Smooth muscle cell (in vitro differentiated cells): ENCODE measurements at regions not wholly inside any gene's neighbourhood (a gene's known extent, or its start where the extent isn't known, plus 50 kb on each side); places are given as distances from the start of the nearest gene placed in this dataset.
"Not testable (repeated sequence)": the region's sequence is repeated elsewhere in the genome, so short reads cannot be mapped to it uniquely, and the experiment has no call there.

Experiments
- DNase-seq: peaks from one replicate; lab custom pipeline; 2025; ENCODE audit not compliant: unreplicated experiment; lab: John Stamatoyannopoulos, UW
- H2AFZ ChIP-seq: fragments of 200-600 bp; sonication (generic); 2 replicates; pipeline ENCODE4 v1.6.0; 2016; ENCODE audit warnings: antibody characterized with exemption, low read depth, mild to moderate bottlenecking
- H3F3A ChIP-seq: fragments of 200-600 bp; sonication (generic); 2 replicates; pipeline ENCODE4 v1.6.0; 2017; ENCODE audit warnings: antibody characterized with exemption, low read depth
- H3K27ac ChIP-seq: fragments of 200-600 bp; sonication (generic); 2 replicates; pipeline ENCODE4 v1.5.1; 2016; ENCODE audit warnings: low read depth, mild to moderate bottlenecking
- H3K27me3 ChIP-seq: fragments of 200-600 bp; sonication (generic); 2 replicates; pipeline ENCODE4 v1.6.1; 2016; ENCODE audit warnings: low read depth, mild to moderate bottlenecking
- H3K36me3 ChIP-seq: fragments of 200-600 bp; sonication (generic); 2 replicates; pipeline ENCODE4 v1.5.1; 2016; ENCODE audit warnings: low read depth
- H3K4me1 ChIP-seq: fragments of 200-600 bp; sonication (generic); 2 replicates; pipeline ENCODE4 v1.5.1; 2016; ENCODE audit warnings: low read depth
- H3K4me2 ChIP-seq: fragments of 200-600 bp; sonication (generic); 2 replicates; pipeline ENCODE4 v1.6.0; 2016; ENCODE audit warnings: mild to moderate bottlenecking
- H3K4me3 ChIP-seq: fragments of 200-600 bp; sonication (generic); 2 replicates; pipeline ENCODE4 v1.5.1; 2016; ENCODE audit warnings: mild to moderate bottlenecking
- H3K79me2 ChIP-seq: fragments of 200-600 bp; sonication (generic); 2 replicates; pipeline ENCODE4 v1.6.0; 2016; ENCODE audit warnings: low read depth, mild to moderate bottlenecking
- H3K9ac ChIP-seq: fragments of 200-600 bp; sonication (generic); 2 replicates; pipeline ENCODE4 v1.6.0; 2016; ENCODE audit warnings: low read depth
- H3K9me3 ChIP-seq: fragments of 200-600 bp; sonication (generic); replicated peaks from 2 replicates; pipeline ENCODE4 v1.5.1; 2016; ENCODE audit warnings: low read depth
- H4K20me1 ChIP-seq: fragments of 200-600 bp; sonication (generic); 2 replicates; pipeline ENCODE4 v1.6.0; 2016; ENCODE audit warnings: low read depth
- WGBS: methylation state at CpG from one replicate; pipeline ENCODE4 v1.1.7; 2016; ENCODE audit warnings: low lambda C conversion rate; 5-methylcytosine and 5-hydroxymethylcytosine counted together
- TF ChIP-seq, protein P1 (sequence below): fragments of 200-600 bp; sonication (generic); IDR thresholded peaks from 2 replicates; pipeline ENCODE4 v1.5.1; 2017; ENCODE audit warnings: borderline replicate concordance, mild to moderate bottlenecking, antibody characterized with exemption; ENCODE audit not compliant: insufficient read depth, poor library complexity, severe bottlenecking

DNA sequence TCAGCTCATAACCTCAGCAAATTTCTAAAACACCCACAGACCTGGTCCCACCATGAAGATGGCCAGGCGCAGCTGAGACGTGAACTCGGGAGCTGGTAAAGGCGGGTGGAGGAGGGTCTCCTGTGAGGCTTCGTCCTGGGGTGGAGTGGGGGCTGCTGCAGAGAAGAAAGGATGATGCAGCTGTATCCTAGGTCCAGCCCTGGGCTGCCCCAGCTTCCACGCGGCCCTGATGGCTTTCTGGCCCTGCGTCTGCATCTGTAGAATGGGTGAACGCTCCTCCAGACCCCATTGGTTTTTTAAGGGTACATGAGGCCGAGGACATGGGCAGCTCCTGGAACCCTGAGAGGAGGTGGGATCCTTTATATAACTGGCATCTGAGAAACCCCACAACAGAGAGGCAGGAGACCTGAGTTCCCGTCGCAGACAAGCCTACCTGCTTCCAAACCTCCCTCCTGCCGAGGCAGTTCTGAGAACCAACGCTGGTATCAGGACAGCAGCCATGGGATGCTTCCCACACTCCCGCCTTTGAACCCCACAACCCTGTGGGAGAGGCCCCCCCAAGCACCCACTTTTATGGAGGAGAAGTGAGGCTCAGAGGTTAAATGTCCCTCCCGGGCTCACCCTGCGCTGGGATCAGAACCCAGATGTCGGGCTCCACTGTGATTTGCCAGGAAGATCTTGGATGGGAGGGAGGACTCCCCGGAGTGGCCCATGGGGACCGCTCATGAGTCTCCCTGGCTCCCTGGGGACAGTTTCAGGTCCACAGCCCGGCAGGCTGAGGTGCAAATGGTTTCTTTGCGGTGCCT is 55.2 kb upstream of the FGF3 start:
- 94% methylated on average over 22 of the region's 22 CpGs for WGBS

DNA sequence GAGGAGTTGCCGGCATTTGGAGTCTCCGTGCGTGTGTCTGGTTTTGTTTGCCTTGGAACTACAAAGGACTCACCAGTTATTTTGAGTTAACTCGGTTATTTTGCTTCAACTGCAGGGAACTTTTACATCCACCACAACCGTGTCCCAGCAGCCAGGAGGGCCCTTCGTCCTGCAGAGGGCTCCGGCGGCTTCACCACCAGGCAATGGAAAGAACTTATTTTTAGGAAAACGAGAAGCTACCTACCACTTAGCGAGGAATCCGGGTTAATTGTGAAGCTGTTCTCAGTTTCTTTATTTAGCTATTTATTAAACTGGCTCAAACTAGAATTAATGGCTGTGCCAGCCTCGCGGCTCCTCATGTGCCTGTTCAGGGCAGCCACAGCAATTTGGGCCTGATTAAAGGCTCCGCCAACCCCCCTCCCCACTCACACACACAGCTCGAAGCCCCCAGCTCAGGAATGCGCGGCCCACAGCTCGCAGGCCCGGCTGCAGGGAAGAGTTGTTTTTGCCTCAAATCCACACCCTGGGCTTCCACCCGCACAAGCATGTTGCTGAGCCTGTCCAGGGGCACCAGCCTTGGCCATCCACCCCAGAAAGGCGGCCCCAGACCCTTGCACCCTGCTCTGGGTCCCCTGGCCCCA is 55.9 kb upstream of the FGF3 start:
- Histone ChIP-seq H3K4me3 (no peak overlapping the region), H3K4me2 (no peak overlapping the region), H3F3A (no peaks in the 10 kb centered on the region), H3K36me3 (no peaks in the 10 kb centered on the region), H3K4me1 (no peaks in the 10 kb centered on the region), H2AFZ (no peak overlapping the region), H3K27ac (no peak overlapping the region), H3K9me3 (no peaks in the 10 kb centered on the region), H4K20me1 (no peaks in the 10 kb centered on the region), H3K79me2 (no peaks in the 10 kb centered on the region), H3K27me3 (peaks cover 3% of the 10 kb centered on the region), H3K9ac (no peak overlapping the region)
- DNase-seq = no peak
- WGBS = 84% methylated on average over 21 of the region's 21 CpGs
- TF ChIP-seq, protein P1, sequence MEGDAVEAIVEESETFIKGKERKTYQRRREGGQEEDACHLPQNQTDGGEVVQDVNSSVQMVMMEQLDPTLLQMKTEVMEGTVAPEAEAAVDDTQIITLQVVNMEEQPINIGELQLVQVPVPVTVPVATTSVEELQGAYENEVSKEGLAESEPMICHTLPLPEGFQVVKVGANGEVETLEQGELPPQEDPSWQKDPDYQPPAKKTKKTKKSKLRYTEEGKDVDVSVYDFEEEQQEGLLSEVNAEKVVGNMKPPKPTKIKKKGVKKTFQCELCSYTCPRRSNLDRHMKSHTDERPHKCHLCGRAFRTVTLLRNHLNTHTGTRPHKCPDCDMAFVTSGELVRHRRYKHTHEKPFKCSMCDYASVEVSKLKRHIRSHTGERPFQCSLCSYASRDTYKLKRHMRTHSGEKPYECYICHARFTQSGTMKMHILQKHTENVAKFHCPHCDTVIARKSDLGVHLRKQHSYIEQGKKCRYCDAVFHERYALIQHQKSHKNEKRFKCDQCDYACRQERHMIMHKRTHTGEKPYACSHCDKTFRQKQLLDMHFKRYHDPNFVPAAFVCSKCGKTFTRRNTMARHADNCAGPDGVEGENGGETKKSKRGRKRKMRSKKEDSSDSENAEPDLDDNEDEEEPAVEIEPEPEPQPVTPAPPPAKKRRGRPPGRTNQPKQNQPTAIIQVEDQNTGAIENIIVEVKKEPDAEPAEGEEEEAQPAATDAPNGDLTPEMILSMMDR = no peak

More for the DNA sequence above, 55.2 kb upstream of the FGF3 start:
- Histone ChIP-seq H3K4me2 (no peak overlapping the region), H3K9ac (no peak overlapping the region), H3K79me2 (no peaks in the 10 kb centered on the region), H3K36me3 (no peaks in the 10 kb centered on the region), H3K9me3 (no peaks in the 10 kb centered on the region), H4K20me1 (no peaks in the 10 kb centered on the region), H3K4me3 (no peak overlapping the region), H3K27me3 (peaks cover 3% of the 10 kb centered on the region), H3K4me1 (peaks cover under 1% of the 10 kb centered on the region), H2AFZ (no peak overlapping the region), H3F3A (no peaks in the 10 kb centered on the region), H3K27ac (no peak overlapping the region)
- no peak for DNase-seq
- TF ChIP-seq, protein P1 = no peak

DNA sequence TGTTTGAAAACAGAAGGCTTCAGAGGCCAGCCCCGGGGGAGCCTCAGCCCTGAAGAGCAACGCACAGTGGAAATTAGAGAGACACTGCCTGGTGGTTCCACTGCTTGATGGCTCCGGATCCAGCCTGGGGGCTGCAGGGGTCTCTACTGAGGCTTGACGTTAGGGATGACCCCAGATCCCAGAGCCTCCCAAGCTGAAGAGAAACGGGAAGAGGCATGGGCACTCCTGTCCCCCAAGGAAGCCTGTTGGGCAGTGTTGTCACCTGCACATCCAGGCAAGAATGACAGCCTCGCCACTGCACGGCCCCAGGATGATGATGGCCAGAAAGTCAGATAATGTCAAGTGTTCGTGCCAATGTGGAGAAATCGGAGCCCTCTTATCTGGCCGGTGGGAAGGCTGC is 56.8 kb upstream of the FGF3 start:
- Histone ChIP-seq H3K4me1 (no peaks in the 10 kb centered on the region), H4K20me1 (no peaks in the 10 kb centered on the region), H3K36me3 (no peaks in the 10 kb centered on the region), H3K4me2 (no peak overlapping the region), H3K4me3 (no peak overlapping the region), H3K27ac (no peak overlapping the region), H3F3A (no peaks in the 10 kb centered on the region), H3K9ac (no peak overlapping the region), H3K79me2 (no peaks in the 10 kb centered on the region), H2AFZ (no peak overlapping the region), H3K27me3 (peaks cover 3% of the 10 kb centered on the region), H3K9me3 (no peaks in the 10 kb centered on the region)
- TF ChIP-seq, protein P1 = no peak
- 91% methylated on average over 10 of the region's 10 CpGs for WGBS
- no peak for DNase-seq

DNA sequence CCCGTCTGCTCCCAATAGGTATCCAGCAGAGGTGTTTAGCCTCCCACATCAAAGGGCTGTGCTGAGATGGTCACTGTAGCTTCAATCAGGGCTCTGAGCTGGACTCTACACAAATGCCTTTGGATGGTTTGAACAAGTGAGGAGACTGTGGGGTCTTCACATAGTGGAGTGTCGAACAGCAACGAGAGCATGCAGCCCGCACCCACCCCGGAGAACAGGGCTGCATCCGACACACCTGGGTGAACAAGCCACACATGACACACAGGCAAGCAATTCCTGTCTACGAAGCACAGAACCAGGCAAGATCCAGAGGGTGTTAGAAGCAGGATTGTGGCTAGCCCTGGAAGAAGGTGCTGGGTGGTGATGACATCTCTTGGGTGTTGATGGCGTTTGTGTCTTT is 58.0 kb upstream of the FGF3 start:
- TF ChIP-seq, protein P1 = no peak
- DNase-seq = no peak
- Histone ChIP-seq H4K20me1 (no peaks in the 10 kb centered on the region), H3K27ac (no peak overlapping the region), H3K9me3 (no peaks in the 10 kb centered on the region), H3K4me2 (no peak overlapping the region), H3K4me1 (no peaks in the 10 kb centered on the region), H3K9ac (no peak overlapping the region), H3F3A (no peaks in the 10 kb centered on the region), H3K79me2 (no peaks in the 10 kb centered on the region), H3K36me3 (no peaks in the 10 kb centered on the region), H3K27me3 (peaks cover 3% of the 10 kb centered on the region), H2AFZ (no peak overlapping the region), H3K4me3 (no peak overlapping the region)
- 95% methylated on average over 8 of the region's 8 CpGs for WGBS

DNA sequence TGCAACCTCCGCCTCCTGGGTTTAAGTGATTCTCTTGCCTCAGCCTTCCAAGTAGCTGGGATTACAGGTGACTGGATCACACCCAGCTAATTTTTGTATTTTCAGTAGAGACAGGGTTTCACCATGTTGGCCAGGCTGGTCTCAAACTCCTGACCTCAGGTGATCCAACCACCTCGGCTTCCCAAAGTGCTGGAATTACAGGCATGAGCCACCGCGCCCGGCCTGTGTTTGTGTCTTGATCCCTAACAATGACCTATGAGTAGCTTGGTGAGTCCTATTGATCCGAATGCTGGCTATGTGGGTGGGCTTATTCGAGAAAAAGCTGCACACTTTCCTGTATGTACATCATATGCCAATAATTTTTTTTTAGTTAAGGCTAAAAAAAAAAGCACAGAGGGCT is 58.5 kb upstream of the FGF3 start:
- not testable (repeated sequence) for H2AFZ ChIP-seq, H3K9me3 ChIP-seq, H3K4me3 ChIP-seq, H3K4me1 ChIP-seq, H3K79me2 ChIP-seq, H4K20me1 ChIP-seq, H3F3A ChIP-seq, H3K27ac ChIP-seq, H3K9ac ChIP-seq, H3K36me3 ChIP-seq, H3K4me2 ChIP-seq, H3K27me3 ChIP-seq, DNase-seq
- WGBS = 94% methylated on average over 7 of the region's 7 CpGs
